Stomach (tissue), 8 donors: ENCODE measurements at regions not wholly inside any gene's neighbourhood (a gene's known extent, or its start where the extent isn't known, plus 50 kb on each side); places are given as distances from the start of the nearest gene placed in this dataset.

Experiments used
- DNase-seq, 2 donors: peaks; one replicate each; pipeline versions ENCODE4 v3.0.0 to v3.0.0-alpha.2; 2013 to 2019
- H3K27ac ChIP-seq, 5 donors: fragments of 200-600 bp in 4 of 5; sonication (generic) in 4 of 5; one replicate each; pipeline ENCODE4 v1.5.1; 2013 to 2019; ENCODE audit warnings: mild to moderate bottlenecking in 1 of 5, moderate library complexity in 1 of 5
- H3K27me3 ChIP-seq, 3 donors: fragments of 200-600 bp; sonication (generic); one replicate each; pipeline ENCODE4 v1.5.1; 2017 to 2019; ENCODE audit warnings: mixed run types in 1 of 3
- H3K36me3 ChIP-seq, 4 donors: fragments of 200-600 bp; sonication (generic); 1 replicate in 3 of 4; 2 replicates in 1 of 4; pipeline ENCODE4 v1.5.1; 2016 to 2019
- H3K4me1 ChIP-seq, 4 donors: fragments of 200-600 bp; sonication (generic); one replicate each; pipeline ENCODE4 v1.5.1; 2016 to 2019
- H3K4me3 ChIP-seq, 4 donors: fragments of 200-600 bp; sonication (generic) in 3 of 4; one replicate each; pipeline ENCODE4 v1.5.1; 2016 to 2019; ENCODE audit warnings: mild to moderate bottlenecking in 1 of 4
- H3K9me3 ChIP-seq, 4 donors: fragments of 200-600 bp; sonication (generic); one replicate each; pipeline ENCODE4 v1.5.1; 2016 to 2019
- CTCF ChIP-seq, 7 experiments: fragments of 450-650 bp in 4 of 7; fragments of 200-600 bp in 3 of 7; sonication (generic) in 3 of 7; IDR thresholded peaks; one replicate each; pipeline ENCODE4 v1.5.1; 2016 to 2019; ENCODE audit warnings: antibody characterized with exemption in 7 of 7, control low read depth in 2 of 7, mild to moderate bottlenecking in 1 of 7
- EP300 ChIP-seq: sonication (generic); formaldehyde crosslinking; IDR thresholded peaks from one replicate; pipeline ENCODE4 v1.6.1; 2017; ENCODE audit warnings: antibody characterized with exemption
- POLR2A ChIP-seq, 4 donors: fragments of 450-650 bp; IDR thresholded peaks; one replicate each; pipeline ENCODE4 v1.6.1; 2016; ENCODE audit warnings: antibody characterized with exemption in 4 of 4, control low read depth in 2 of 4, mild to moderate bottlenecking in 1 of 4, moderate library complexity in 1 of 4
- POLR2AphosphoS5 ChIP-seq, 3 donors: sonication (generic); formaldehyde crosslinking; IDR thresholded peaks; one replicate each; pipeline ENCODE4 v1.6.1; 2016; ENCODE audit warnings: antibody characterized with exemption in 3 of 3
- WGBS, 5 donors: extraction: QIAGEN DNeasy Blood & Tissue Kit in 3 of 5; methylation state at CpG; one replicate each; pipeline versions ENCODE4 v1.1.5 to v1.1.7; 2013 to 2018; 5-methylcytosine and 5-hydroxymethylcytosine counted together
- intact Hi-C: fragments of 100-400 bp; cut with DNase I; formaldehyde crosslinking; loops from one replicate; pipeline ENCODE4 v1.15.1; 2023; ENCODE audit warnings: low total_unique reads
- donor health status: healthy with polysubstance abuse.
- donor health status: Bipolar disorder and iron deficiency.
- donor health status: healthy.

GRCh38 chr18:8514409-8514808 lies 94.8 kb upstream of the RAB12 start:
- WGBS, 5 donors = 77 to 86% (median 81%) methylated on average over 4 of the region's 4 CpGs
- Histone ChIP-seq H3K9me3 (no peaks in the 10 kb centered on the region), H3K36me3 (no peaks in the 10 kb centered on the region), H3K27me3 (peaks cover 0 to 7% (median 0%) of the 10 kb centered on the region in 3 donors), H3K4me3 (no peak overlapping the region), H3K27ac (no peak overlapping the region), H3K4me1 (no peaks in the 10 kb centered on the region)
- DNase-seq = no peak
- intact Hi-C loops = no loop called here
- TF ChIP-seq CTCF (IDR thresholded peaks at IDR 0.05) (no peak), POLR2A (IDR thresholded peaks at IDR 0.05) (no peak), POLR2AphosphoS5 (IDR thresholded peaks at IDR 0.05) (no peak), EP300 (no peak)

GRCh38 chr18:8515142-8515865 lies 93.9 kb upstream of the RAB12 start:
- no peak overlapping the region for H3K4me3 ChIP-seq
- no peak for DNase-seq
- H3K27me3 ChIP-seq = peaks cover 0 to 7% (median 0%) of the 10 kb centered on the region in 3 donors
- H3K36me3 ChIP-seq = no peaks in the 10 kb centered on the region
- intact Hi-C loops = no loop called here
- 75 to 85% (median 83%) methylated on average over 9 of the region's 9 CpGs for WGBS, 5 donors
- no peak for TF ChIP-seq POLR2A (IDR thresholded peaks at IDR 0.05)
- no peak for TF ChIP-seq POLR2AphosphoS5 (IDR thresholded peaks at IDR 0.05)
- TF ChIP-seq EP300 = no peak
- TF ChIP-seq CTCF (IDR thresholded peaks at IDR 0.05) = no peak
- no peak overlapping the region for H3K27ac ChIP-seq
- H3K9me3 ChIP-seq = peaks cover 0 to 1% (median under 1%) of the 10 kb centered on the region in 4 donors
- H3K4me1 ChIP-seq = no peaks in the 10 kb centered on the region

- H3K27me3 ChIP-seq = peaks cover 0 to 7% (median 0%) of the 10 kb centered on the region in 3 donors
- intact Hi-C loops = no loop called here
- DNase-seq = no peak
- TF ChIP-seq EP300 (no peak), POLR2AphosphoS5 (IDR thresholded peaks at IDR 0.05) (no peak), POLR2A (IDR thresholded peaks at IDR 0.05) (no peak), CTCF (IDR thresholded peaks at IDR 0.05) (no peak)
- 80 to 83% (median 82%) methylated on average over 17 of the region's 17 CpGs for WGBS, 5 donors
- no peak overlapping the region for H3K4me3 ChIP-seq
- no peaks in the 10 kb centered on the region for H3K36me3 ChIP-seq
- peaks cover 3 to 11% (median 9%) of the 10 kb centered on the region in 4 donors for H3K9me3 ChIP-seq
- no peaks in the 10 kb centered on the region for H3K4me1 ChIP-seq
- no peak overlapping the region for H3K27ac ChIP-seq
Measured at GRCh38 chr18:8516371-8517250, 92.6 kb upstream of the RAB12 start.

GRCh38 chr18:8517276-8517675 lies 92.0 kb upstream of the RAB12 start:
- DNase-seq = no peak
- H3K9me3 ChIP-seq = peaks cover 3 to 11% (median 9%) of the 10 kb centered on the region in 4 donors
- no peaks in the 10 kb centered on the region for H3K36me3 ChIP-seq
- no peak overlapping the region for H3K4me3 ChIP-seq
- TF ChIP-seq EP300 (no peak), POLR2A (IDR thresholded peaks at IDR 0.05) (no peak), POLR2AphosphoS5 (IDR thresholded peaks at IDR 0.05) (no peak), CTCF (IDR thresholded peaks at IDR 0.05) (no peak)
- H3K27me3 ChIP-seq = peaks cover 0 to 7% (median 0%) of the 10 kb centered on the region in 3 donors
- WGBS, 5 donors = 83 to 93% (median 89%) methylated on average over 3 of the region's 3 CpGs
- no peak overlapping the region for H3K27ac ChIP-seq
- H3K4me1 ChIP-seq = no peaks in the 10 kb centered on the region
- intact Hi-C loops = no loop called here
